ENCODE measurements at regions not wholly inside any gene's neighbourhood (a gene's known extent, or its start where the extent isn't known, plus 50 kb on each side); places are given as distances from the start of the nearest gene placed in this dataset.

DNA sequence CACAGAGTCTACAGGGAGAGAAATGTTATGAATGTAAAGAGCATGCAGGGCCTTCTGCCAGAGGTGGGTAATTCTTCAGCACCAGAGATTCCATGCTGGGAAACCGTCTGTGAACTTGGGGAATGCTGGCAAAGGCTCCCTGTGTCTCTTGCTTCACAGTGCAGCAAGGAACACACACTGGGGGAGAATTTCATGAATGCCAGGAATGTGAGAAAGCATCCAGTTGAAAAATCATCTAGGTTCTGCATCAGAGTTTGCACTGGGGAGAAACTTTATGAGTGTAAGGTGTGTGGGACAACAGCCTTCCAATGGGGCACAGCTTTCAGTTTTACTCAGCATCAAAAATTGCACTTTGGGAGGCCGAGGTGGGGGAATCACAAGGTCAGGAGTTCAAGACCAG is 224.3 kb upstream of the IGFBP3 start:
- no peak for TF ChIP-seq POLR2AphosphoS5 (IDR thresholded peaks at IDR 0.05; ENCODE audit: low read depth, low read length)
- TF ChIP-seq POLR2A (IDR thresholded peaks at IDR 0.05; ENCODE audit: low read depth, low read length) = no peak
